NT2/D1 (cell line): ENCODE measurements at regions not wholly inside any gene's neighbourhood (a gene's known extent, or its start where the extent isn't known, plus 50 kb on each side); places are given as distances from the start of the nearest gene placed in this dataset.

Experiments
- SUZ12 ChIP-seq: IDR thresholded peaks from 2 replicates; pipeline ENCODE4 v1.6.1; 2011; ENCODE audit not compliant: insufficient read length, insufficient read depth; ENCODE audit errors: extremely low read depth
- YY1 ChIP-seq: IDR thresholded peaks from 2 replicates; pipeline ENCODE4 v1.6.1; 2011; ENCODE audit not compliant: insufficient read length, insufficient read depth

GRCh38 chr18:22099925-22100324 lies 69.5 kb upstream of the GATA6 start:
- TF ChIP-seq SUZ12 (no peak), YY1 (no peak)
